SIG-M5 treated with dmso at 0.1 percent for 504 hours (cell line): ENCODE measurements at regions not wholly inside any gene's neighbourhood (a gene's known extent, or its start where the extent isn't known, plus 50 kb on each side); places are given as distances from the start of the nearest gene placed in this dataset.
"Not testable (repeated sequence)": the region's sequence is repeated elsewhere in the genome, so short reads cannot be mapped to it uniquely, and the experiment has no call there.

Experiments used
- DNase-seq: peaks from one replicate; lab custom pipeline; 2025; ENCODE audit not compliant: unreplicated experiment; lab: John Stamatoyannopoulos, UW

DNA sequence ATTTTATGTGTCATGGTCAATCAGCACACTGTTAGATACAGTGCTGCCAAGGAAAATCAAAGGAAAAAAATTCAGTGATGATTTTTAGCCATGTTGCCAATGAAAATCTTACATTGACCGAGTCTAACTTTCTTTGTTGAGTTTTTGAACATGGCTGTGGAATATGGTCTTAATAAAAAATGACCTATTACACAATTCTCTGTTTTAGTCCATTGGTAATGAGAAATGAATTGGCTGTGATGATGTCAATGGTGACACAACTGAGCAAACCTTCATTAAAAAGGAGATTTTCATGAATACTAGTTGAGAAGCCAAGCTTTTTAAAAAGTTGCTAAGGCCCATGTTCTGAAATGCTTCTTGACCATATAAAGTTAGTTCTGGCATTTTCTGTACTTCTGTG lies 225.9 kb upstream of the GYPA start:
- no peak for DNase-seq

DNA sequence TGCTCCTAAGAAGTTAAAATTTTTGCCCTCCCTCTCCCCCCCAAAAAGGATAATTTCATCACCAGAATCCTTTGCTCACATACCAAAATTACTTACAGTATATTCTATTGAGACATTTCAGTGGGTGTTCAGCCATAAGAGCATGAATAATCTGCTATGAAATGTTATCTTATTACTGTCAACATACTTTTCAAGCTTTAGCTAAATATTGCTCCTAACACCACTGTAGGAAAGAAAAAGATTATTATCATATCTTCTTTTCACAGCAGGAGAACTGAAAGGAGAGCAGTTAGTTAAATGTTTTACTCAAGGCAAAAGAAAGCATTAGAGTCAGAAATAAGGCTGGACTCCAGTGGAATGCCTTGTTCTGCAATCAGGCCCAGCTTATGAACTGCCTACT lies 231.0 kb upstream of the GYPA start:
- DNase-seq = no peak

- DNase-seq = no peak
Observed at GRCh38 chr4:144374065-144374464, 233.5 kb upstream of the GYPA start.

- DNase-seq = no peak
Observed at GRCh38 chr4:144376866-144377265, 236.3 kb upstream of the GYPA start.

DNA sequence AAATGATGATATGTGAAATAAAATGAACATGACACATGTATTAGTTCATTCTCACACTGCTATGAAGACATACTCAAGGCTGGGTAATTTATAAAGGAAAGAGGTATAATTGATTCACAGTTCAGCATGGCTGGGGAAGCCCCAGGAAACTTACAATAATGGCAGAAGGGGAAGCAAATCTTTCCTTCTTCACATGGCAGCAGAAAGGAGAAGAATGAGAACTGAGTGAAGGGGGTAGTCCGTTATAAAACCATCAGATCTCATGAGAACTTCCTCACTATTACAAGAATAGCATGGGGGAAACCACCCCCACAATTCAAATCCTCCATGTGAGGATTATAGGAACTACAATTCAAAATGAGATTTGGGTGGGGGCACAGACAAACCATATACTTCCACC lies 243.9 kb upstream of the GYPA start:
- no peak for DNase-seq

DNA sequence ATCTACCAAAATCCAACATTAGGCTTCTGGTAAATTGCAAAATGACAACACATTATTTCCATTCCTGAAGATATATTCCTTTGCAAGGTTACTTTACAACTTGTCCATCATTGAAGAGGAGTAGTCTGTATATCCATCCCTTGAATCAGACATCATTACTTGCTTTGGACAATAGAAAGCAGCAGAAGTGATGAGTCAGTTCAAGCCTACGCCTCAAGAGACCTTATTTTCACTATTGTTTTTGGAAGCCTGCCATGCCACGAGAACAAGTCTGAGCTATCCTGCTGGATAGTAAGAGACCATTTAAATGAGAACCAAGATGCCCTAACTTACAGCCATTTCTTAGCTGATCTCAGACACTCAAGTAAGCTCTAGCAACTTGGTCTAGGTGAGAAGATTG lies 246.0 kb upstream of the HHIP start:
- peak; percentile 28 for DNase-seq

DNA sequence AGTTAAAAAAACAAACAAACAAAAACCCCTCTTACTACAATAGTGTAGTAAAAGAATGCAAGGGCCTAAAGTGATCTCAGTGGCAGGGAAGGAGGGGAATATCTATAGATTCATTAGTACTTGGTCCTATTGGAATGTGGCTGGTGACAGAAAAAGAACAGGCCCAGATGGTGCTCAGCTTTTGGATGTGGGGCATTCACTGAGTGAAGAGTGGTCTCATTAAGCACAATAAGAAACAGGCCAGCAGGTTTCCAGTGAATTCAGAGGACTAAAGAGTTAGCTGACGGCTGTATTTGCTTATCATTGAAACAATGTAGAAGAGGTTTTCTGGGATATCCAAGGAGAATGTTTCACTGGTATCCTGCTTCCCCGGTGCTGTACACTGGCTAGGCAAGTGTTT lies 243.8 kb upstream of the HHIP start:
- no peak for DNase-seq

- DNase-seq = no peak
Observed at GRCh38 chr4:144402999-144403398, 243.0 kb upstream of the HHIP start.

- DNase-seq = no peak
Observed at GRCh38 chr4:144403893-144404292, 242.1 kb upstream of the HHIP start.

GRCh38 chr4:144409525-144409924 lies 236.4 kb upstream of the HHIP start:
- DNase-seq = no peak

DNA sequence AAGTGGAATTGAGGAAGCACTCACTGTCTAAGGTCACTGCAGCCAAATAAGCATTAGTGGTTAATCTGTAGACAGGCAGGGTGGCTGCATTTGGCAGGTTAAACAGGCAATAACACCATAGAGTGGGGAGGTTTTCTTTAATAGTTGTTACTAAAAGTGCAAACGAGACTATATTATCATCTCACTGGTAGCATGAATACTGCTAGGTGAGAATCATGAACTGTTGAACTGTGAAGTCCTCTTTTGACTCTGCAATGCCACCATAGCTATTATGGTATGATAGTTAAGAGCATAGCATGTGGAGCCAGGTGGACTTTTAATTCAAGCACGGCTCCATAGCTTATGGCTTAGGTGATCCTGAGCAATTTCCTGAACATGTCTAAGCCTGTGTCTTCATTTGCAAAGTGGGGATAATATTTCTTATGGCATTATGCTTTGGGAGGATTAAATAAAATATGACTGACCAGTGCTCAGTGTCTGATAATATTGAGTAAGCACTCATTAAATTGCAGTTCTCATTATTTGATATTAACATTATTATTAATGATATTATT lies 235.6 kb upstream of the HHIP start:
- no peak for DNase-seq

DNA sequence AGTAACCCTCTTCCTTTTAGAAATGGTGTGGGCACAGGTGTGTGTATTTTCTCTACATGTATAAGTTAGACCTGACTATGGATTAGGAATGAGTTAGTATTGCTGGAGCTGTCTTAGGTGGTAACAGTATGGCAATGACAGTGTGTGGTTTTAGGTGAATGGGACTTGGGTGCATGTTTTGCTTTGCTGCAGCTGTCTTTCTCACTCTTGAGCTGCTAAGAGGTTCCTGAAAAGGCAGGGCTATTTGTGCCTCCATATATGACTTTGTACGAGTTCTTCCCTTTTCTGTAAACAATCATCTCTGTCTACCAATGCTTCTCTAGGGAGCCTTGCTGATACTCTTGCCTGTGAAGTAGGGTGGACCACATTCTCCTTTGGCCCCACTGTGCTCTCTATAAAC lies 234.8 kb upstream of the HHIP start:
- DNase-seq = no peak

DNA sequence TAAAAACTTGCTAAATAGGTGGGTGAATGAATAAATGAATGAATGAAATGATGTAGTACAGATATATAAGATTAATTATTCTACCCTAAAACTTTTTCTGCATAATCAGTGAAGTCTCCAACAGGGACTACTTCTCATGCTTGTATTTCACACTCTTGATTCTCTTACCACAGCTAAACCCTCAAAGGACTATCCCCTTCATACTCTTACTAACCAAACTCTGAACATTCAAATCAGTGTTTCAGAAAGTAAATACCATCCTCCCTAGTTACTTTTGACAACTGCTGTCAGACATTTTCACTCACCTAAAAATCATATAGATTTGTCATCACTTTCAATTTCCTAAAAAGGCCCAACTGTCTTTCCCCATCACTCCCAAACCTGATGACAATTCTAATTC lies 234.3 kb upstream of the HHIP start:
- no peak for DNase-seq

DNA sequence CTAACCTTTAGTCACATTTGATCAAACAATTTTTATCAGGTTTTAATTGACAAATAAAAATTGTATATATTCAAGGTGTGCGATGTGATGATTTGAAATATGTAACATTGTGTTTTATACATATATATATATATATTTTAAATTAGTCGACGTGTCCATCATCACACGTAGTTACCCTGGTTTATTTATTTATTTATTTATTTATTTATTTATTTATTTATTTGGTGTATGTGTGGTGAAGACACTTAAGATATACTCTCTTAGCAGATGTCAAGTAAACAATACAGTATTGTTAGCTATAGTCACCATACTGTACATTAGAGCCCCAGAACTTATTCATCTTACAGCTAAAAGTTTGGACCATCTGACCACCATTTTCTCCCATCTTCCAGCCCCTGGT lies 224.9 kb upstream of the HHIP start:
- DNase-seq = no peak

- DNase-seq = no peak
Observed at GRCh38 chr4:144421839-144422565, 224.0 kb upstream of the HHIP start.

- DNase-seq = no peak
Observed at GRCh38 chr4:144423930-144424329, 222.0 kb upstream of the HHIP start.

- DNase-seq = not testable (repeated sequence)
Observed at GRCh38 chr4:144426023-144426422, 219.9 kb upstream of the HHIP start.

DNA sequence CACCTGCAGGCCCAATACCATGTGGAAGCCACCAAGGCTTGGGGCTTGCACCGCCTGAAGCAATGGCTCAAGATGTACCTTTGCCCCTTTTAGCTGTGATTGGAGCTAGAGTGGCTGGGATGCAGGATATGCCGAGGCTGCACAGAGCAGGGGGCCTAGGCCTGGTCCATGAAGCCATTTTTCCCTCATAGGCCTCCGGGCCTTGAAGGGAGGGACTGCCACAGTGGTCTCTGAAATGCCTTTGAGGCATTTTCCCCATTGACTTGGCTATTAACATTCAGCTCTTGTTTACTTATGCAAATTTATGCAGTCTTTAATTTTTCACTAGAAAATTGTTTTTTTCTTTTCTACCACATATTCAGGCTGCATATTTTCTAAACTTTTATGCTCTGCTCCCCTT lies 203.2 kb upstream of the HHIP start:
- no peak for DNase-seq

- DNase-seq = no peak
Observed at GRCh38 chr4:144449611-144450010, 196.3 kb upstream of the HHIP start.

DNA sequence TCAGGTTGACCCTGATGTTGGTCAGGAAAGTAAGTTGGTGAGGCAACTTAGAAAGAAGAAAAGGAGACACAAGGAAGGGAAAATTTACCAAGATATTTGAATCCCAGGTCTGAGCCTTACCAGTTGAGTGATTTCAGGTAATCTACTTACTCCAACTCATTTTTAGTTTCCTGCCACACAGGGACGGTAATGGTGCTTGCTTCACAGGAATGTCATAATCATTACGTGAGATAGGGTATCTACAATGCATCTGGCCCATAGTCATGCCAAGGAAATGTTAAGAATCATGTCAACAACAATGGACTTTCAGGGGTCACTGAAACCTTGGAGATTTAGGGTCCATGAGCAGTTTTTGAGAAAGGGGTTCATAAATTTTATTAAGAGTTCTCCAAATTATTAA lies 195.4 kb upstream of the HHIP start:
- no peak for DNase-seq

DNA sequence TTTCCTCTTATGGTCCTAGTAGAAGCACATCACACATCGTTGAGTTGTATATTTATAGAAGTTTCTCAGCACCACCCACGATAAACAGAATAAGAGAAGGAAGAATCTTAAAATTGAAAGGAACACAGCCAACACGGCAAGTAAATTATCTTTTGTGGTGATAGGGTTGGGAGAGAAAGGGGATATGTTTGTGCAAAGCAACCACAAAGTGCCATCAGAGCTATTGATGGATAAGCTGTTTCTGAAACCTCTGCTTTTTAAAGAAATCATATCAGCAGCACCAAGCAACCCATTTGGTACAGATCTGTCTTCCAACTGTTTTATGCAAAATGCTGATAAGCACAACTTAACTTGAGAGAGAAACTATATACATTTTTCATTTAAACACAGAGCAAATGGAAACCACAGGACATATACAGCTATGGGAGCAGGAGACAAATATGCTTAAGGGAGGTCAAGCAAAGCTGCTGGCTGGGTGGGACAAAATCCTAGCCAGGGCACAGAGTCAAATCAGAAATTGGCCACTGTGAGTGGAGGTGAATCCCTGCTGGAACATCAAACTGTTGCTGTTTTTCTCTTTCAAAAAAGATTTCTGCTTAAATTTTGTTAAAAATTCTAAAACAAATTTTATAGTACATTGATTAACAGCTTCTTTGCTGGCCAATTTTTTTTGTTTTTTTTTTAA lies 194.0 kb upstream of the HHIP start:
- no peak for DNase-seq

DNA sequence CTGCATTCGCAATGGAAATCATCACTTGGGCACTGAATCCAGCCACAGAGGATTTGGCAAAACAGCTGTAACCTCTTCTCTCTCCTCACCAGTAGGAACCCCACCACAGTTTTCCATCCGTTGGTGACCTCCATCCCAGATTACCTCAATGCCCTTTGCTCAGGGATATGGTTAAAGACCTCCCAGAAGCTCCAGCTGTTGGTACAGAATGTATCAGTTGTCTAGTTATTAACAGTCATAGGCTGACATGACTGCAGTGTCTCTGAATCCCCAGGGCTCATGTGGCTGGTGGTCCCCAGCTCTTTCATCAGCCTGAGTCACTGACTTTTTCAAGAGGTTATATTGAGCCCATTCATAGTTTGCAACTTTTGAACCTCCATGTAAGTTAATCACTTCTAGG lies 189.8 kb upstream of the HHIP start:
- DNase-seq = no peak

DNA sequence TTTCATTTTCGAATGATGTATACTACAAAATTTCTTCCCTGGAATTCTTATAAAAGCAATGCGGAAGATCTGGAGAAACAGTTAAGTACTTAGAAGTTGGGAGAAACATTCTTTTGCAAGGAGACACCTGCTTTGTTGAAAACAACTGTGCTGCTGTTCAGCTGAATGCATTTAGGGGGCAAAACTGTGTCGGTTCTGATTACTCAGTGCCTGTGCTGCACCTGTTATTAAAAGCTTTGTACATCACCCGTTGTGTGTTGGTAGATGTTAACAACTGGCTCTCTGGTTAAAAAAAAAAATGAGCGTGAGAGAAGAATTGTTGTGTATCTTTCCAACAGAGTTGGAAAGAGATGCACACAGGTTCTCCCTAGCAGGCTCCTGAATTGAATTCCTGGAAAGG lies 184.1 kb upstream of the HHIP start:
- no peak for DNase-seq
